Posterior vena cava (tissue), 2 donors: ENCODE measurements at regions not wholly inside any gene's neighbourhood (a gene's known extent, or its start where the extent isn't known, plus 50 kb on each side); places are given as distances from the start of the nearest gene placed in this dataset.

Source experiments
- DNase-seq: peaks from one replicate; pipeline ENCODE4 v3.0.0-alpha.2; 2020; ENCODE audit warnings: low spot score
- intact Hi-C, 2 donors: fragments of 100-400 bp; cut with DNase I; formaldehyde crosslinking; loops; one replicate each; pipeline versions ENCODE4 v1.14.1 to v1.14.2; 2022 to 2023
- donor health status: DM: yes; HTN: yes; CAD: no.
- donor health status: DM: yes; HTN: yes; CAD: no.

- intact Hi-C loops = loop anchor here in 1 of 2 donors (5.0 kb wide), 1 partner anchor 329 kb away; no protein-coding TSS in a partner anchor
- no peak for DNase-seq
Observed at GRCh38 chr3:9301091-9301490, 51.6 kb upstream of the SRGAP3 start.

- DNase-seq = no peak
- intact Hi-C loops = loop anchor here in 1 of 2 donors (5.0 kb wide), 1 partner anchor 329 kb away; no protein-coding TSS in a partner anchor
Observed at GRCh38 chr3:9301798-9302197, 52.4 kb upstream of the SRGAP3 start.

- peak; percentile 95 for DNase-seq
- intact Hi-C loops = loop anchor here in 1 of 2 donors (5.0 kb wide), 1 partner anchor 330 kb away; no protein-coding TSS in a partner anchor
Observed at GRCh38 chr3:9302425-9303181, 53.2 kb upstream of the SRGAP3 start.

- intact Hi-C loops = loop anchor here in 1 of 2 donors (5.0 kb wide), 1 partner anchor 321 kb away; no protein-coding TSS in a partner anchor
- DNase-seq = no peak
Observed at GRCh38 chr3:9308298-9308990, 54.4 kb upstream of the THUMPD3 start.

GRCh38 chr3:9310043-9310442 lies 52.8 kb upstream of the THUMPD3 start:
- intact Hi-C loops = no loop called here
- DNase-seq = no peak

- no peak for DNase-seq
- intact Hi-C loops = no loop called here
Observed at GRCh38 chr3:9311228-9311627, 51.6 kb upstream of the THUMPD3 start.
